NCI-H526 treated with DMSO at 0.1 percent for 48 hours (cell line): ENCODE measurements at regions not wholly inside any gene's neighbourhood (a gene's known extent, or its start where the extent isn't known, plus 50 kb on each side); places are given as distances from the start of the nearest gene placed in this dataset.

ENCODE experiments used
- DNase-seq: peaks from one replicate; lab custom pipeline; 2025; lab: John Stamatoyannopoulos, UW

- DNase-seq, result no peak
These were observed 371.4 kb downstream of the UQCRFS1 start for GRCh38 chr19:28841531-28841930.

- no peak for DNase-seq
These were observed 372.1 kb downstream of the UQCRFS1 start for GRCh38 chr19:28840891-28841290.

GRCh38 chr19:28839455-28839854 is 373.5 kb downstream of the UQCRFS1 start:
- DNase-seq, result no peak

- no peak for DNase-seq
These were observed 374.0 kb downstream of the UQCRFS1 start for GRCh38 chr19:28838909-28839308.

- no peak for DNase-seq
These were observed 376.5 kb downstream of the UQCRFS1 start for GRCh38 chr19:28836421-28836820.

- DNase-seq, result no peak
These were observed 378.0 kb downstream of the UQCRFS1 start for GRCh38 chr19:28834996-28835395.

GRCh38 chr19:28831462-28831861 is 381.5 kb downstream of the UQCRFS1 start:
- peak; percentile 5 for DNase-seq

- no peak for DNase-seq
These were observed 383.2 kb downstream of the UQCRFS1 start for GRCh38 chr19:28829762-28830161.

- DNase-seq, result no peak
These were observed 383.6 kb downstream of the UQCRFS1 start for GRCh38 chr19:28829359-28829758.

- DNase-seq, result no peak
These were observed 384.6 kb downstream of the UQCRFS1 start for GRCh38 chr19:28828276-28828870.

GRCh38 chr19:28827382-28827781 is 385.6 kb downstream of the UQCRFS1 start:
- no peak for DNase-seq

GRCh38 chr19:28823338-28823961 is 389.5 kb downstream of the UQCRFS1 start:
- DNase-seq, result no peak

- no peak for DNase-seq
These were observed 392.7 kb downstream of the UQCRFS1 start for GRCh38 chr19:28820289-28820688.

GRCh38 chr19:28815257-28815656 is 397.7 kb downstream of the UQCRFS1 start:
- no peak for DNase-seq

GRCh38 chr19:28794301-28794700 is 418.6 kb downstream of the UQCRFS1 start:
- DNase-seq, result peak; percentile 1

GRCh38 chr19:28793391-28794168 is 419.4 kb downstream of the UQCRFS1 start:
- DNase-seq, result no peak

GRCh38 chr19:28785971-28786370 is 427.0 kb downstream of the UQCRFS1 start:
- peak; percentile 2 for DNase-seq

GRCh38 chr19:28764066-28764465 is 448.9 kb downstream of the UQCRFS1 start:
- DNase-seq, result no peak

GRCh38 chr19:28746478-28746877 is 466.5 kb downstream of the UQCRFS1 start:
- no peak for DNase-seq

GRCh38 chr19:28744943-28745342 is 468.0 kb downstream of the UQCRFS1 start:
- DNase-seq, result no peak

GRCh38 chr19:28744014-28744413 is 468.9 kb downstream of the UQCRFS1 start:
- no peak for DNase-seq

- DNase-seq, result peak; percentile 52
These were observed 475.7 kb downstream of the UQCRFS1 start for GRCh38 chr19:28737021-28737895.
